ENCODE measurements at regions not wholly inside any gene's neighbourhood (a gene's known extent, or its start where the extent isn't known, plus 50 kb on each side); places are given as distances from the start of the nearest gene placed in this dataset.

DNA sequence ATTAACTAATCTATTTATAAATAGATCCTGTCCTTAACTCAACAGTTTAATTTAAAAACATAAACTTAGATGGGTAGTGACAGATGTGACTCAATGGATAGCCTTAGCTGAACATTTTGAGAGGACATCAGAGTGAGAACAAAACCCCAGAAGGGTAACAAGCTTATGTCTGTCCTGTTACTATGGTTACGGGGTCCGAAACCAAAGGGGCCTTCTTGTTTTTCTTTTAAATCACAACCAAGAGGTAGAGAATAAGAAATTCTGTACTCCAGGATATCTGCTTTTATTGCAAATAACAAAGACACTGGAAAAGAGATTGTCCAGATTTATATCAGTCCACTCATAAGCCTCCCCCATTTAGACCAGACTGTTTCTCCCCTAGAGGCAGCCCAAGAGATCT, 612.1 kb downstream of the MTRR start:
- TF ChIP-seq POLR2AphosphoS5 (IDR thresholded peaks at IDR 0.05; ENCODE audit: low read depth, low read length) (no peak), TAF1 (IDR thresholded peaks at IDR 0.05; ENCODE audit: borderline replicate concordance, insufficient read depth, low read length) (no peak), FOXP2 (optimal IDR thresholded peaks at IDR 0.05; ENCODE audit: borderline replicate concordance, extremely low read depth, extremely low read length, insufficient read depth) (no peak)

Data from PFSK-1 (cell line).